GM18520 (cell line): ENCODE measurements at regions not wholly inside any gene's neighbourhood (a gene's known extent, or its start where the extent isn't known, plus 50 kb on each side); places are given as distances from the start of the nearest gene placed in this dataset.
"Not testable (repeated sequence)": the region's sequence is repeated elsewhere in the genome, so short reads cannot be mapped to it uniquely, and the experiment has no call there.

Experiments used
- ATAC-seq: cut with Tn5 transposase; IDR thresholded peaks from one replicate; pipeline ENCODE4 v1.9.1; 2021; ENCODE audit not compliant: unreplicated experiment

GRCh38 chr9:99472916-99473245 lies 250.8 kb downstream of the SEC61B start:
- ATAC-seq = no peak

- no peak for ATAC-seq
Measured at GRCh38 chr9:99474186-99474585, 252.1 kb downstream of the SEC61B start.

- ATAC-seq = no peak
Measured at GRCh38 chr9:99475401-99476065, 253.5 kb downstream of the SEC61B start.

DNA sequence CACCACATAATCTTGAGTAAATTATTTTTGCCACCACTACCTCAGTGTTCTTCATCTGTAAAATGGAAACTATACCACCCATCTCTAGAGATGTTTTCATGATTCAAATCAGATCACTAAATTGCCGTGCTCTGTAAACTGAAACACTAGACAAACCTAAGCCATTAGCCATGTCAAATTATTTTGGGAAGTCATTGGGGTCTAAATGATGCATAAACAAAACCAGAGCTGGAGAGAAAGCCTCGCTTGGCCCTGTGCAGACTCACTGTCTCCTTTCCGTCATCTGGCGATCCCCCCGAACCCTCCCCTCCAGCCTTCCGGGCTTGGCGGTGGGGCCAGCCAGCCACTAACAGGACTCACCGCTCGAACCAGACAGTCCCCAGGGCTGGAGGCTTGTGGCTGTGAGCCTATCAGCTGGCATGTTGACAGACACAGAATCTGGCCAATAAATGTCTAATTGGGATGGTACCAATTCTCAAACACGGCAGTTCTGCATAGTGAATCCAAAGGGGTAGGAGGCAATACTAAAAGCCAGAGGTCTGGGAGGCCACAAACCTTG lies 256.5 kb downstream of the SEC61B start:
- no peak for ATAC-seq

- no peak for ATAC-seq
Measured at GRCh38 chr9:99479929-99480328, 257.8 kb downstream of the SEC61B start.

DNA sequence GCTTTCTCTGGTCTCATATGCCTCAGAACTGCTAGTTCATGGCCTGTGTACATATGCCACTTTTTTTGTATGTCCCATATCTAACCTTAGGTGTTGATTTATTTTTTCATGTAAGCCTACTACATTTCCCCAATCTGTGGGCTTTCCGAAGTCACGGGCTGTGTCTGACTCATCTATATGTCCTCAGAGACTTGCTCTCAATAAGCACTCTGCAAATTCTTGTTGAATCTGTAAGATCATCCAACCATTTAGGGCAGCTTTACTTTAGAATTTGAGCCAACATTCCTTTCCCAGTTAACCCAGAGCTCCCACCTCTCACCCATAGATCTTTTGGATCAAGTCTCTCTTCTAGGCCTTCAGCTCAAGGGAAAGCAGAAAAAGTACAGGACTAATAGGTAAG lies 263.4 kb downstream of the SEC61B start:
- ATAC-seq = no peak

GRCh38 chr9:99486684-99487083 lies 264.6 kb downstream of the SEC61B start:
- ATAC-seq = no peak

- ATAC-seq = no peak
Measured at GRCh38 chr9:99488131-99489059, 266.3 kb downstream of the SEC61B start.

DNA sequence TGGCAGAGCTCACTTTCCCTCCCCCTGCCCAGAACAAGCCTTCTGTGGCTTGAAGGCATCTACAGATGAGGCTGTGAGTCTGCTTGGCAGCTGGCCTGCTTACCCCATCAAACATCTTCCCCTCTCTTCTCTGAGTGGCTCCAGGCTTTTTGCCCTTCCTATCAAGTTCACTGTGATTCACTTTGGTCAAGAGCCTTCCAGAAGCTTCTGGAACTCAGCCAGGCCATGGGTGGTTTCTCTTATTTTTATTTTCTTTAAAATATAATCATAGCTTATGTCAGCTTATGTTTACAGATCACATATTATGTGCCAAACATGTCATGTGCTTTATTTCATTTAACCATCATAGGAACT lies 267.0 kb downstream of the SEC61B start:
- ATAC-seq = no peak

- ATAC-seq = no peak
Measured at GRCh38 chr9:99490729-99491128, 268.6 kb downstream of the SEC61B start.

DNA sequence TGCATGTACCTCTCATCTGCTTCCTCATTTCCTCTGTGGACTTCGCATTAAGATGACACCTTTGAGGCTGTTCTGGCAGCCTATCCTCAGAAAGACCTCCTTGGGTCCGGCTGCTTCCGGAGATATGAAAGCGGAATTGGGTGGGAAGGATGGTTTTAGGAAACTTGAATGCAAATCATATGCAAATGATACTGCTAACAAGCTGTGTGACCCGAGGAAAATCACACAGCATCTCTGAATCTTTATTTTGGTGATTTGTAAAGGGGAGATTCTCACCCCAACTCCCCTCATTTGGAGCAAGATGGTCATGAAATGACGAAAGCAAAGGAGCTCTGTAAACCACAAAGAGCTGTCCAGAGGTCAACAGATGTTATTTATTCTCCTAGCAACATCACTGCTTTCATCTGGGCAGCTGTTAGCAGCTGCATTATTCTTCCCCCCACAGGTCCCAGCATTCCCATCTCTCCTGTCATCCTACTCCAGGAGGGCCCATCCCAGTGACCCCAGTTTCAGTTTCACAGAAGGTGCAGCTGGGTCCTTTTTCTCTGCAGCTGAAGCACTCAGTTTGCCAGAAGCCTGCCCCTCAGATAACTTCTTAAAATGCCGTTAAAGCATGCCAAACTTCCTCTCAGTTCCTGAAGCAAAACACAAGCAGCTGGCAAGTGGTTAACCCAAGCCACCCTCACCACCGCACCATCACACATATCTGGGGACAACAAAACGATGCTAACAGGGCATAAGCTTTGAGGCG lies 269.5 kb downstream of the SEC61B start:
- no peak for ATAC-seq

GRCh38 chr9:99497641-99498040 lies 275.6 kb downstream of the SEC61B start:
- no peak for ATAC-seq

DNA sequence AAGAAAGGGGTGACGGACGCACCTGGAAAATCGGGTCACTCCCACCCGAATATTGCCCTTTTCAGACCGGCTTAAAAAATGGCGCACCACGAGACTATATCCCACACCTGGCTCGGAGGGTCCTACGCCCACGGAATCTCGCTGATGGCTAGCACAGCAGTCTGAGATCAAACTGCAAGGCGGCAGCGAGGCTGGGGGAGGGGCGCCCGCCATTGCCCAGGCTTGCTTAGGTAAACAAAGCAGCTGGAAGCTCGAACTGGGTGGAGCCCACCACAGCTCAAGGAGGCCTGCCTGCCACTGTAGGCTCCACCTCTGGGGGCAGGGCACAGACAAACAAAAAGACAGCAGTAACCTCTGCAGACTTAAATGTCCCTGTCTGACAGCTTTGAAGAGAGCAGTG lies 276.9 kb downstream of the SEC61B start:
- ATAC-seq = not testable (repeated sequence)

GRCh38 chr9:99505936-99506335 lies 283.9 kb downstream of the SEC61B start:
- no peak for ATAC-seq

DNA sequence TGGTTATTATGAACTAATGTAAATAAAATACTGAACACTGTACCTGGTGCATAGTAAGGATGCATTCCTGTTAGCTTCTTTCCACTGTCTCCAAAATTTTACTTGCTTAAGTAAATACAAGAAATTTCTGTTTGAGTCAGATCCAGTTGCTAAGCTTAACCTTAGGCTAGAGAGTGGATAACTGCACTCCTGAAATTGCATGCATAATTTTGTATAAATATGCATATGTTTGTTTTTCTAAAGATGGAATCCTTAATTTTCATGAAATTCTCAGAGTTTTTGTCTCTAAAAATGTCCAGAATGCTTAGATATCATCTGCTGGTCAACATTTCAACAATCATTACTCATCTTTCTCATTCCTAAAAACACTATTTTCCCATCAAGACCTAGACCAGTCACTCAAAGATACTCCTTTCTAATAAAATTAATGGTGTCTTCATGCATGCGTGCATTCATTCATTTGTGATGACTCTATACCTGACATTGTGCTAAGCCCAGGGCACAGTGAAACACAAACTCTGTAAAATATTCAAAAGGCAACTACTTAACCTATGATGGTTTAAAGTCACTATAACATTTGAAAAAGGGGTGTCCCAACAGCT lies 284.8 kb downstream of the SEC61B start:
- ATAC-seq = no peak

- ATAC-seq = no peak
Measured at GRCh38 chr9:99509065-99509745, 287.1 kb downstream of the SEC61B start.

- ATAC-seq = no peak
Measured at GRCh38 chr9:99509900-99510535, 287.9 kb downstream of the SEC61B start.

- ATAC-seq = no peak
Measured at GRCh38 chr9:99511723-99512122, 289.6 kb downstream of the SEC61B start.

GRCh38 chr9:99513441-99514112 lies 291.5 kb downstream of the SEC61B start:
- no peak for ATAC-seq

DNA sequence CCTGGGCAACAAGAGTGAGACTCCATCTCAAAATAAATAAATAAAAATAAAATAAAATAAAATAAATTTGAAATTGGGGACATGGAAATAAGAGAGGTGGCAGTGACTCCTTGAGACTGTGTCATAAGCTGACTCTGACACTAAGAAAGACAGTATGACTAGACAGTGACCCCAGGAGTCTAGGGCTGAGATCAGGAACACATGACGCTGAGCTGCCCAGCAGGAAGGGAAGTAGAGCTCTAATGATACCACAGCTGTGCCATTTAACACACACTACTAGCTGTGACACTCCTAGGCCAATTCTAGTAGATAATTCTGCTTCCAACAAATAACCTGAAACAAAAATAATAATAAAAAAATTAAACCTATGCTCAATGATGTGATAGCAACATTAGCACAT lies 293.0 kb downstream of the SEC61B start:
- no peak for ATAC-seq
